Body of pancreas (tissue), 4 donors: ENCODE measurements at regions not wholly inside any gene's neighbourhood (a gene's known extent, or its start where the extent isn't known, plus 50 kb on each side); places are given as distances from the start of the nearest gene placed in this dataset.

ENCODE experiments used
- ATAC-seq: fragments of 150-250 bp; one replicate; pipeline ENCODE4 v1.9.1; 2016
- DNase-seq, 4 donors: peaks; one replicate each; pipeline ENCODE4 v3.0.0-alpha.2; 2019
- H3K27ac ChIP-seq, 4 donors: fragments of 200-600 bp; sonication (generic); 1 replicate in 3 of 4; 2 replicates in 1 of 4; pipeline versions ENCODE4 v1.5.1 to v1.6.1; 2016 to 2019; ENCODE audit warnings: mild to moderate bottlenecking in 1 of 4, mixed read lengths in 1 of 4, moderate library complexity in 1 of 4
- H3K27me3 ChIP-seq, 2 donors: fragments of 200-600 bp; sonication (generic); one replicate each; pipeline ENCODE4 v1.6.0; 2016; ENCODE audit warnings: mild to moderate bottlenecking in 1 of 2
- H3K36me3 ChIP-seq, 2 donors: fragments of 200-600 bp; sonication (generic); replicated peaks in 1 of 2; 2 replicates each; pipeline ENCODE4 v1.5.1; 2016; ENCODE audit warnings: low read depth in 2 of 2; ENCODE audit not compliant: insufficient read depth in 1 of 2
- H3K4me1 ChIP-seq: fragments of 200-600 bp; sonication (generic); one replicate; pipeline ENCODE4 v1.6.0; 2016
- H3K4me3 ChIP-seq, 2 donors: fragments of 200-600 bp; sonication (generic); 1 replicate in 1 of 2; 2 replicates in 1 of 2; pipeline ENCODE4 v1.5.1; 2016 to 2019
- H3K9me3 ChIP-seq, 3 donors: fragments of 200-600 bp; sonication (generic); 1 replicate in 2 of 3; 2 replicates in 1 of 3; pipeline ENCODE4 v1.5.1; 2016
- CTCF ChIP-seq, 7 experiments: fragments of 450-650 bp in 4 of 7; fragments of 200-600 bp in 3 of 7; sonication (generic) in 3 of 7; IDR thresholded peaks; one replicate each; pipeline ENCODE4 v1.5.1; 2016 to 2019; ENCODE audit warnings: antibody characterized with exemption in 7 of 7
- POLR2A ChIP-seq, 3 donors: fragments of 450-650 bp; IDR thresholded peaks; one replicate each; pipeline ENCODE4 v1.6.1; 2016; ENCODE audit warnings: antibody characterized with exemption in 3 of 3, mild to moderate bottlenecking in 2 of 3
- WGBS, 2 donors: methylation state at CpG; one replicate each; pipeline ENCODE4 v1.1.5; 2017; 5-methylcytosine and 5-hydroxymethylcytosine counted together
- intact Hi-C: fragments of 100-400 bp; cut with DNase I; formaldehyde crosslinking; loops from one replicate; pipeline ENCODE4 v1.15.1; 2023

- H3K4me3 ChIP-seq, result no peak overlapping the region
- H3K4me1 ChIP-seq, result no peaks in the 10 kb centered on the region
- intact Hi-C loops, result no loop called here
- H3K9me3 ChIP-seq, result peaks cover 0 to 4% (median 0%) of the 10 kb centered on the region in 3 donors
- H3K27me3 ChIP-seq, result no peaks in the 10 kb centered on the region
- no peak for TF ChIP-seq CTCF (IDR thresholded peaks at IDR 0.05)
- no peak for TF ChIP-seq POLR2A (IDR thresholded peaks at IDR 0.05)
- no peak overlapping the region for H3K27ac ChIP-seq
- ATAC-seq (no peak), DNase-seq (no peak)
- WGBS, 2 donors, result 31 to 43% methylated on average over 1 of the region's 1 CpG
- no peaks in the 10 kb centered on the region for H3K36me3 ChIP-seq
Measured at GRCh38 chr12:86623267-86623666, 367.1 kb upstream of the MGAT4C start.

GRCh38 chr12:86621957-86622356 lies 365.8 kb upstream of the MGAT4C start:
- no peaks in the 10 kb centered on the region for H3K27me3 ChIP-seq
- intact Hi-C loops, result no loop called here
- H3K36me3 ChIP-seq, result no peaks in the 10 kb centered on the region
- H3K9me3 ChIP-seq, result peaks cover 0 to 3% (median 0%) of the 10 kb centered on the region in 3 donors
- WGBS, 2 donors, result 42 to 47% methylated on average over 2 of the region's 2 CpGs
- H3K4me3 ChIP-seq, result no peak overlapping the region
- TF ChIP-seq CTCF (IDR thresholded peaks at IDR 0.05) (no peak), POLR2A (IDR thresholded peaks at IDR 0.05) (no peak)
- H3K4me1 ChIP-seq, result no peaks in the 10 kb centered on the region
- ATAC-seq, result no peak
- H3K27ac ChIP-seq, result no peak overlapping the region
- no peak for DNase-seq

- 13 to 20% methylated on average over 1 of the region's 1 CpG for WGBS, 2 donors
- ATAC-seq (no peak), DNase-seq (no peak)
- no peak overlapping the region for H3K27ac ChIP-seq
- TF ChIP-seq CTCF (IDR thresholded peaks at IDR 0.05) (no peak), POLR2A (IDR thresholded peaks at IDR 0.05) (no peak)
- intact Hi-C loops, result no loop called here
- H3K27me3 ChIP-seq, result peaks cover 0 to 4% of the 10 kb centered on the region in 2 donors
- H3K4me3 ChIP-seq, result no peak overlapping the region
- no peaks in the 10 kb centered on the region for H3K4me1 ChIP-seq
- H3K9me3 ChIP-seq, result no peaks in the 10 kb centered on the region
- no peaks in the 10 kb centered on the region for H3K36me3 ChIP-seq
Measured at GRCh38 chr12:86613311-86613710, 357.1 kb upstream of the MGAT4C start.

GRCh38 chr12:86608638-86609037 lies 352.4 kb upstream of the MGAT4C start:
- Histone ChIP-seq H3K4me3 (no peak overlapping the region), H3K4me1 (no peaks in the 10 kb centered on the region), H3K36me3 (no peaks in the 10 kb centered on the region), H3K27me3 (peaks cover 0 to 4% of the 10 kb centered on the region in 2 donors), H3K27ac (no peak overlapping the region), H3K9me3 (no peaks in the 10 kb centered on the region)
- no peak for ATAC-seq
- no peak for TF ChIP-seq CTCF (IDR thresholded peaks at IDR 0.05)
- TF ChIP-seq POLR2A (IDR thresholded peaks at IDR 0.05), result no peak
- no peak for DNase-seq
- intact Hi-C loops, result no loop called here

GRCh38 chr12:86601550-86602308 lies 345.5 kb upstream of the MGAT4C start:
- WGBS, 2 donors, result 88 to 93% methylated on average over 22 to 26 of the region's 27 CpGs
- no peak for ATAC-seq
- no peak for DNase-seq
- no peak for TF ChIP-seq CTCF (IDR thresholded peaks at IDR 0.05)
- no peak for TF ChIP-seq POLR2A (IDR thresholded peaks at IDR 0.05)
- Histone ChIP-seq H3K4me1 (no peaks in the 10 kb centered on the region), H3K27ac (no peak overlapping the region), H3K36me3 (no peaks in the 10 kb centered on the region), H3K9me3 (no peaks in the 10 kb centered on the region), H3K4me3 (no peak overlapping the region), H3K27me3 (no peaks in the 10 kb centered on the region)
- intact Hi-C loops, result no loop called here
